HG02884 (cell line): ENCODE measurements at regions not wholly inside any gene's neighbourhood (a gene's known extent, or its start where the extent isn't known, plus 50 kb on each side); places are given as distances from the start of the nearest gene placed in this dataset.

Experiments used
- ATAC-seq: cut with Tn5 transposase; IDR thresholded peaks from one replicate; pipeline ENCODE4 v1.9.1; 2021; ENCODE audit warnings: mild to moderate bottlenecking, moderate library complexity; ENCODE audit not compliant: unreplicated experiment

DNA sequence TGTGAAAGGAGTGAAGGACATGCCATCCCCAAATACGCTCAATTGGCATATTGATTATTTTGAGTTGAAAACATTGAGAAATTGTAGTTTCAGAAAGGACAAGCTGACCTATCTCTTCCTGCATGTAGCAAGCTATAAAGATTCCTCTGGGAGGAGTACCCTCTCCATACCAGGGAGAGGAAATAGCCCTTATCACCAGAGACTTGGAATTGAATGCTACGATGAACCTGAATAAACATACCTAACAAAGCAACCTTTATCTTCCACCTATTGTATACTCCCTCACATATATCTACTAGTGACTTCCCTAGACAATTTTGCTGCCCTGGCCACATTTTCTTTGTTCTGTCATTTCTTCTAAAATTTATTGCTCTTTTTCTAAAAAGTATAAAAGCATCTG is 150.2 kb upstream of the EEPD1 start:
- no peak for ATAC-seq

DNA sequence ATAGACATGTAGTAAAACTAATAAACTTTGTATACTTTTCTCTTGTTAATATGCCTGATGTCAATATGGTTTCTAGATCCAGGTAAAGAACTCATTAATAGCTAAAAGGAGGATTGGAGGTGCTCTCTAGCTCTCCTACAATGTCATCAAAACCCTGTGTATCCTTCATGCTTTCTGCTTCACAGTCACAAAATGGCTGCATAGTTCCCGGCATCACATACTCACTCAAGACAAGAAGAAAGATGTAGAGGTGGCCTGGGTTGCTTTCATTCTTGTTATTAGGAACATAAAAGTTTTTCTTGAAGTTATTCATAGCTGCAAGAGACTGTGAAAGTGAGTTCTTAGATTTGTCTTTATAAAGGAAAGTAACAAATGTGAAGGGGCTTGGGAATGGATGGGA is 149.7 kb upstream of the EEPD1 start:
- no peak for ATAC-seq

DNA sequence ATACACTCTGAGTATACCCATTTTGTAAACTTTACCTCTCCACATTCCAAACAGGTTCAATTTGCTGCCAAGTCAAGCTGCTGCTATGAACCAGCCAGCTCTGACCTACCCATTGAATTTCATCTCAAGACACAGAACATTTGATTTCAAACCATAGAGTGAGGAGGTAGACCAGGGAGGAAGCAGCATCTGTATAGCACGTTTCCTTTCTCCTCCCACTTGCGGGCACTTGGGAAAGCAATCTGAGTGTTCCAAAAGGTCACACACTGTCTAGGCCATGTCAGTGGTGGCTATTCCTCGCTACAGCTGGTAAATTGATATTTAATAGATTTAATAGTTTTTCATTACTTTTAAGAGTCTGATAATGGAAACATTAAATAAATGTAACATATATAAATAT is 147.8 kb upstream of the EEPD1 start:
- no peak for ATAC-seq

DNA sequence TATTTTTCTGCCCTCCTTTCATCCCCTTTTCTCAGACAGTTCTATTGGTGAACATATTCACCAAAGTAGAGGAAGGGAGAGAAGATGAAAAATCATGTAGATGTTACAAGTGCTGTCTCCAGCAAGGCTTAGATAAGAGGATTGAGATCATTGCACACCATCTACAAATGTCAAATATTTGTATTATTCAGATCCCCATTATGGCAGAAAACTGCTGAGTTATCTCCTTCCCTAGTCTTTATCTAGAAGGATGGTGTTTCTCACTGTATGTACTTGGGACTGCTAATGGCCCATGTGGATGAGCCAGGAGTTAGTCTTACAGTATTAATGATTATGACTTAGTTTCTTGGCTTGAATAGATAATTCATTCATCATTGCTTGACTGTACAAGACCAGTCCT is 147.2 kb upstream of the EEPD1 start:
- no peak for ATAC-seq

DNA sequence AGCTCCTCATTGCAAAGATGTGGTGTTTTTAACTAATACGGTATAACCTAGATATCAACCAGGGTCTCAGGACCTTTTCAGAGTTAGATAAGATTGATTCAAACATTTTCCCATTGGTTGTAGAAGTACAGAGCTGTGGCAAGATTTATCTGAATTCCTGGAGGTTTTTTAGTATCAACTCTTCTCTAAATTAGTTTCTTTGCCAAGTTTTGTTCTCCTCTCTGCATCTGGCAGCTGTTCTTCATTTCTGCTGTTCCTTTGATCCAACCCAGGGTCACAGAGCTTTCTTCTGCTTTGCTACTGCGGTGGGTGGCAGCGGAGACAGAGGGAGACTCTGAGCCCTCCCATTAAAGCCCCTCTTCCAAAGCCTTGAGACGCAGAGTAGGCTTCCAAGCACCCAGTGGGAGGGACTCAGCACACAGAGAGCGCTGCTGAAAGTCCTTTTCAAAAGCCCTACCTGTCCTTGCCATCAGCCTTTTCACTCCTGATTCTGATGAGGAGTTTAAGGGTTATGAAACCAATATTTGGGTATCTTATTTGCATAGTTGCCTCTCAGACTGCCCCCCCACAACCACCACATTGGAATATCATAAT is 146.3 kb upstream of the EEPD1 start:
- ATAC-seq = no peak

DNA sequence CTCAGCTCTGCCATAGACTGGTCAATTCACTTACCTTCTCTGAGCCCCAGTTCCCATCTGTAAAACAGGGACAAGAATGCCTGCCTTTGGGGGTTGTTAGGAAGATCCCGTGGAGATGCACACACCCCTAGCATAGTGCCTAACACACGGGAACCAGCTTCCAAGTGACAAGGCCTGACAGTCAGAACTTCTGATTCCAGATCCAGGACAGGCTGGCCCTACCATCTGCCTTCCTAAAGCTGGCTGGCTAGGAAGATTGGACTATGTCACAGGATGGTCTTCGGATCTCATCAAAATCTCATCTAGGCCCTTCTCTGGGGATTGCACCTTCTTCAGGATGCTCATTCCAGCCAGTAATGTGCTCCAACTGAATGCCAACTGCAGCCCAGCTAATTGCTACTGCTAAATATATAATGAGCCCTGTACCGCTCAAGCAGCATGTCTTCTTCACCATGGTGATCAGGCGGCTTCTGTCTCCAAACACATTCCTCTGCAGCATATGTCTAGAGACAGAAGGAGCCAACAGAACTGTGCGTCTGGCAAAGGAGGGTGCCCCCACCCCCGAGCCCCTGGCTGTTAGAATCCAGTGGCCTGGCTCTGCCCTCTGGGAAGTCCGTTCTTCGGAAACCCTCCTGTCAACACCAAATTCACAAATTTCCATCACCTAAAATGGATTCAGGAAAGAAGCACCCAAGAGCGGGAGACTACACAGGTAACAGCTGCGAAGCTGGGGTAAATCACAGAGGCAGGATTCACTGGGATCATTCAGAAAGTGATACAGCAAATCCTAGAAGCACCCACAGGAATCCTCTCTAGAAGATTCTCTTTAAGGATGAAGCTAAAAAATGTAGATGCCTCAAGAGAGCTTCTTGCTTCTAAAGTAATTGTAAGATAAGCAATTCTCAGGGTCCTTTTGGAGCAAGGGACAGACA is 142.1 kb upstream of the EEPD1 start:
- ATAC-seq = no peak

DNA sequence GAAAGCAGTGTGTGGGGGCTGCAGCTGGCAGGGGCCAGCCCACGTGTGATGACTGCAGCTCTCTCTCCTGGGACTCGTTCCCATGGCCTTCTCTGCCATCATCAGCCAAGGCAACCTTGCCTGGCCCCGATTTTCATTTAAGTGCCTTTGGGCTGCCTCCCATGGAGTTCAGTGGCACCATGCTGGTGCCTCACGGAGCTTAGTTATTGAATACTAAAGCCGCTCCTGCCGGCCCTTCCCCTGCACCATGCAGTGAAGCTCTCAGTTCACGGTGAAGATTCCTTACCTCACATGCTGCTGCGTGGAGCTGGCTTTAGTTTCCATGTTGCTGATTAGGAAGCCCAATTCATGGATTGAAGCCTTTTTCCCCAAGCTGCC is 141.5 kb upstream of the EEPD1 start:
- ATAC-seq = no peak

DNA sequence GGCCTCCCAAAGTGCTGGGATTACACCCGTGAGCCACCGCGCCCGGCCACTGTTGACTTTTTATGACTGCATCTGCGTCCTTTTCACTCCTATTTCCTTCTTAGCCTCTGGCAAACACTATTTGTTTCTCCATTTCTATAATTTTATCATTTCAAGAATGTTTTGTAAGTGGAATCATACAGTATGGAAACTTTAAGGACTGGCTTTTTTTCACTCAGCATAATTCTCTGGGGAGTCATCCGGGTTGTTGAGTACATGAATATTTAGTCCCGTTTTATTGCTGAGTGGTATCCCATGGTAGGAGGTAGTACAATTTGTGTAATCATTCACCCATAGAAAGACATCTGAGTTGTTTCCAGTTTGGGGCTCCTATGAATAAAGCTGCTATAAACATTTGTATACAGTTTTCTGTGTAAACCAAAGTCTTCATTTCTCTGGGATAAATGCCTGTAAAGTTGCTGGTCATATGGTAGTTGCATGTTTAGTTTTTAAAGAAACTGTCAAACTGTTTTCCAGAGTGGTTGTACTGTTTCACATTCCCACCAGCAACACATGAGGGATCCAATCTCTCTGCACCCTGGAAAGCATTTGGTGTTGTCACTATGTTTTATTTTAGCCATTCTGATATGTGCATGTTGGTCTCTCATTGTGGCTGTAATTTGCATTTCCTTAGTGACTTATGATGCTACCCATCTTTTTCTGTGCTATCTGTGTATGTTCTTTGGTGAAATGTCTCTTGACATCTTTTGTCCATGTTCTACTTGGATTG is 139.6 kb upstream of the EEPD1 start:
- ATAC-seq = no peak

DNA sequence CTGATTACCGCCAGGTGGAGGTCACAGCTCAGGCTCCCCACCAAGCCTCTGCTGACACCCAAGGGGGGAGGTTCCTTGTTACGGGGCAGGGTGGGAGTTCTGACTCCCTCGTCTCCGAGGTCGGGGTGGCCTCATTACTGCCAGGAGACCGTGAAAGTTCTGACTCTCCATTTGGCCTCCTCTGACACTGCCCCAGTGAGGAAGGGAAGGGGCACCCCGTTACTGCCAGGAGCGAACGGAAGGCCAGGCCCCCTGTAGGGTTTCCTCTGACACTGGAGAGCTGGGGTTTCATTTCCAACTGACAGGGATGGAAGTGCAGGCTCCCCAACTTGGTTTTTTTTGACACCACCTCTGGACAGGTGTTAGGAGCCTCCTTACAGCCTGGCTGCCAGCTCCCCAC is 138.1 kb upstream of the EEPD1 start:
- ATAC-seq = no peak

DNA sequence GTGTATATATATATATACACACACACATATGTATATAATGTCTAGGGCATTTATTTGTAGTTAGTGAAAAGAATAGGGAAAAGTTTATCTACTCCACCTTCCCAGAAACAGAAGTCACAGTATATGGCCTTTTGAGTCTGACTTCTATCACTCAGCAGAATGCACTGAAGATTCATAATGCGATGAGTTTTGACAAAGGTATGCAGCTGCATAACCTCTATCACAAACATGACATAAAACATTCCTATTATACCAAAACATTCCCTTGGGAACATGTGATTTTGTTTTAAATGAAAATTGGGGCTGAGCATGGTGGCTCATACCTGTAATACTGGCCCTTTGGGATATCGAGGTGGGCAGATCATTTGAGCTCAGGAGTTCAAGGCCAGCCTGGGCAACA is 137.3 kb upstream of the EEPD1 start:
- no peak for ATAC-seq

DNA sequence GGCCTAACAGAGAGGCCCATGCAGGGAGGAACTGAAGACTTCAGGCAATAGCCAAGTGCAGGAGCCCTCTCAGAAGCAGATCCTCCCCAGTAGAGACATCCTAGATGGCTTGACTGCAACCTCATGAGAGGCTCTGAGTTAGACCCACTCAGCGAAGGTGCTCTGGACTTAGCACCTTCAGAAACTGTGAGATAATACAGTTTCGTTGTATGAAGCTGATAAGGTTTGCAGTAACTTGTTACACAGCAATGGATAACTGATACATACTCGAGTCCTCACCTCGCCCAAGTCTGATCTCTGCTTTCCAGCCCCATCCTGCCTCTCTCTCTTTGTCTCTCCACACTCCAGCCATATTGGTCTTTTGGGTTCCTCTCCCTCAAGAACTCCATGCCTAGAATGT is 136.4 kb upstream of the EEPD1 start:
- ATAC-seq = no peak

DNA sequence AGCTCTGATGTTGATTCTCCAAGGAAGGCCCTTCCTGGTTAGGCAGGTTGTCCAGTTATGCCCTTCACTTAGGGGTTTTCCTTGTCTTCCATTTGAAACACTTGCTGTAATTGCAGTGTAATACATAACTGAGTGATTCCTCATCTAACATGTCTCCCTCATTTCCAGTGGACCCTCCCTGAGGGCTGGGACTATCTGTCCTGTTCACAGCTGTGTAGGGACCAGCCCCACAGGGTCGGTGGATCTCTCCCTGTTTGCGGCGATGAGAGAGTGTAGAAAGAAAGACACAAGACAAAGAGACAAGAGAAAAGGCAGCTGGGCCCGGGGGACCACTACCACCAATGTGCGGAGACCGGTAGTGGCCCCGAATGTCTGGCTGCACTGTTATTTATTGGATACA is 135.9 kb upstream of the EEPD1 start:
- ATAC-seq = no peak

DNA sequence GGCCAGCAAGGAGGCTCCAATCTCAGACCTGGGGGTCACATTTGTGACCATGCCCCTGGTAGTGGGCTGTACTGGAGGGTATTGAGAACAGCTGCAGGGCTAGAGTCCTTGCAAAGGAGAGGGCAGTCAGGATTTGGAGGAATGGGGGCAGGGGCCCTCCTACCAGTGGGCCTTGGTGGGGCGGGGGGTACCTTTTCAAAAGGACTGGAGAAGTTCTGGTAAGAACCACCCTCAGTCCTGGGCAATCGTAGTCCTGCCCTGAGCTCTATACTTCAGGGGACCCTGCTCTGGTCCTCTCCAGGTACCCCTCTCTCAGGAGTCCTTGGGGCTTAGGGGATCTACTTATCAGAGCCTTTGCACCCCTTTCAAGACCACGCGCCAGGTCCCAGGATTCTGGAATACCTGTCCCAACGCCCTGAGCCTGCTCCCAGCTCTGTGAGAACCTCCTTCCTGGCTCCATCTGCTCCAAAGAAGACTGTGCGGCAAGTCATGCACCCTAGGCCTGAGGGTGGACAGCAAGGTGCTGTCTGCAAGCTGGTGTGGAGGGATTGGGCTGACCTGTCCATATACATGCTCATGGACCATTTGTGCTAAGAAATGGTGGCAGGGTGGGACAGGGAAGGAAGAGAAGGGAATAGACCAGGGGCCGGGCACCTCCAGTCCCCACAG is 134.1 kb upstream of the EEPD1 start:
- no peak for ATAC-seq

DNA sequence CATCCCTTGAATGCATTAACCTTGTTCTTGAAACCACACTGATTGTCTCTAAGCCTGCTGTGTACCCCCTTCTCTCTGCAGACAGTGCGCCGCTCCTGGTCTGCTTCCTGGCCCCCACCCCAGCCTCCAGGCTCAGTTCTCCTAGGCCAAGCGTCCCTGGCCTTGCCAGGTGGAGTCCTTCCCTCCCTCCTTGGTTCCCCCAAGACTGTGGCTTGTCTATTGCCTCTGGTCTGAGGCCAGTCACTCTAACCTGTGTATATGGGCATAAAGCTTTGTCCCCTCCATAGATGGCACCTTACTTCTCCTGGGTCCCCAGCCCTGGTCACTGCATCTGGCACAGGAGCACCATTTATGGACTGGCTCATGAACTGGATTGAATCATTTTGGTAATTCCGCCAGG is 133.5 kb upstream of the EEPD1 start:
- ATAC-seq = no peak

DNA sequence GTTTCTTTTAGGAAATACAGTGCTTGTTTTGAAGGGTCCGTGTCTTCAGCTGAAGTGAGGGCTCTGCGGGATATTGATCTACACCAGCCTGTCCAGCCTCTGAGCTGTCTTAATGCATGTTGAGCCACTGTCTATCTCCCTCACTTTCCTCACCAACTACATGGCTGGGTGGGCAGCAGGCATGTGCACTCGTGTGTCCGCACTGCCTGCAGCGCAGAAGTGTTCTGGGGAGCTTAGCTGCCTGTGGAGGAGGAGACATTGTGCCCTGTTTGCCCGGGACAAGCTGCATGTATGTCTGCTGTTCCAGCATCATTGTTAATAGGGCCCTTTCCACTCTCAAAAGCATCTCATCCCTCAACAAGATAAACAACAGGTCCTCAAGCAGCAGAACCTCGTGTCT is 133.1 kb upstream of the EEPD1 start:
- ATAC-seq = no peak

DNA sequence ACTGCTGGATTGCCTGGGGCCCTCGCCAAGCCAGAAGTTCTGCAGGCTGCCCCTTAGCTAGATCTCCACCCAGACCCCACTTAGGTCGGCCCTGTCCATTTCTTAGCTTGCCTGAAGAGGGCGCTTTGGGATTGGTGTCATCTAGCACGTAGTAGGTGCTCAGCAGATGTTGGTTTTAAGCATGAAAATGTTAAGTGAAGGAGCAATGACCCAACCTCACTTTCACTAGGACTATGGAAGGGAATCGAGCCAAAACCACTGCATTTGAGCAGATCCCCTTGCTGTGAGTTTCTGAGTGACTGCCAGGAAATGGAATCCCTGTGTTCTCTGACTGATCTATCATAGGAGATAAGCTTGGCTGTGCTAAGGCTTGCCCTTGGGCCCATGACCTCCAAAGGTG is 131.7 kb upstream of the EEPD1 start:
- ATAC-seq = no peak

DNA sequence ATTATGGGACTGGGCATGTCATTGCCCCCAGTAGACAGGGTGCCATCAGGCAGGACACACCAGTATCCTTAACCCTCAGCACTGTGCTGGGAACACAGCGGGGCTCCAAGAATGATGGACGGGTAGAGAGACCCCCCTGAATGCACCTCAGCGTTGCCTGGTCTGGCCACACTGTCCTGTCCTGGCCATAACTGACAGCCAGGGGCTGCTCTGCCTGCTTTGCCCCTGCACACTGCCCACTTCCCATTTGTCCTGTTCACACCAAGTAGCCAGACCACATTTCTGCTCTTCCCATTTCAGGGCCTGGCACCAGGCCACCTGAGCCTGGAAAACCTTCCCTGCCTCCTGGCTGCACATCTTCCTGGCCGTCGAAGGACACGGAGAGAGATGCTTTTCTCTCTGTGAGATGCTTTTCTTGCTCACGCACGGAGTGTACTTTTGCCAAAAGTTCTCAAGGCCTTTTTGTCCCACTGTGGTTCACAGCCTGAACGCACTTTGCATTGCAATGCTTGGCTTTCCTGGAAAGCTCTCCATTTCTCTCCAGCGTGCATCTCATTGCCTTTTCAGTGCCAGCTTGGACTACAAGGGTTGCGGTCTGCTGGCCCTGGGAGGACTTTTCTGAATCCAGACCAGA is 131.0 kb upstream of the EEPD1 start:
- no peak for ATAC-seq

DNA sequence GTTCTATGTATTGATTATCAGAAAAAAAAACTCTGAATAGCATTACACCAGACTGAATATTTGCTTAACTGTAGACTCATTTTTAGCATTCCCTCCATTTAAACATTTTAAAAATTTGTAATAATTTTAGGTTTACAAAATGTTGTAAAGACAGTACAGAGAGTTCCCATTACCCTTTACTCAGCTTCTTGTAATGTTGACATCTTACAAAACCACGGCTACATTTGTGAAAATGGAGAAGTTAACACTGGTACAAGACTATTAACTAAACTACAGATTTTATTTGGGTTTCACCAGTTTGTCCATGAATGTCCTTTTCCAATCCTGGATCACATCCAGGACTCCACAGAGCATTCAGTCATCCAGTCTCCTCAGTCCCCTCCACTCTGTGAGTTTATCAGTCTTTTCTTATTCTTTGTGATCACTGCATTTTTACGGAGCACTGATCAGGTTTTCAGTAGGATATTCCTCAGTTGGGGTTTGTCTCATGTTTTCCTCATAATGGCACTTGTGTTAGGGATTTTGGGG is 130.0 kb upstream of the EEPD1 start:
- no peak for ATAC-seq

DNA sequence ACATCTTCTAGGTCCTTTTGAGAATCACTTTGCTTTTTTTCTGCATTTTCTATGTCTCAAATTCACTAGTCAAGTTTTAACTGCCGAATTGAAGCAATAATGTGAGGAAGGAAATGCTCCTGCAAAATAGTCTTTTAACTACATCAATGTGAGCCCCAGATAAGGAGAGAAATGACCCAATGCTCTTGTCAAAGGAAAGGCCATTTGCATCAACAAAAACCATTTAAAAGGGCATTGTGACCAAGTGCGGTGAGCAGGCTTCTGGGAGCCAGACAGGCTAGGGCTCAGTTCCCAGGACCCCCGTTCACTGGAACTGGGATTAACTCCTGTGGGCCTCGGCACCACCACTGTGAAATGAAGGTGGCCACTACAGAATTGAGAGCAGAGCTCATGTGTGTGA is 127.9 kb upstream of the EEPD1 start:
- ATAC-seq = no peak

DNA sequence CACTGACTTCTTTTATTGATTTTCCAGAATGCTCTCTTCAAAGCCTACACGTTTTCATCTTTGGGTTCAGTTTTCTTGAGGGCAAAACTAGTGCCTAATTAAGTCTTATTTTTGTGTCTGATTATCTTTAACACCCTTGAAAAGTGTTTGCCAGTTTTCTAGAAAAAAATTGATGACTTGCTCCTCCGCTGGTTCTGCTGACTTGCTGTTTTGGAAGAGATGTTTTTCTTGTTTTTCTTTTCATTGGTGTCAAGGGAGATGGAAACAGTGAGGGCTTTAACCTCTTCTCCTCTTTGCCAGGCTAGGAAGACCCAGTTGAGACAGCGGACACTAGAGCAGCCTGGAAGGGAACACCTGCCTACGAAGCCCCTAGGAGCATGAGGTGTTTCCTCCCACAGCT is 123.7 kb upstream of the EEPD1 start:
- no peak for ATAC-seq
